ENCODE measurements at regions not wholly inside any gene's neighbourhood (a gene's known extent, or its start where the extent isn't known, plus 50 kb on each side); places are given as distances from the start of the nearest gene placed in this dataset.

DNA sequence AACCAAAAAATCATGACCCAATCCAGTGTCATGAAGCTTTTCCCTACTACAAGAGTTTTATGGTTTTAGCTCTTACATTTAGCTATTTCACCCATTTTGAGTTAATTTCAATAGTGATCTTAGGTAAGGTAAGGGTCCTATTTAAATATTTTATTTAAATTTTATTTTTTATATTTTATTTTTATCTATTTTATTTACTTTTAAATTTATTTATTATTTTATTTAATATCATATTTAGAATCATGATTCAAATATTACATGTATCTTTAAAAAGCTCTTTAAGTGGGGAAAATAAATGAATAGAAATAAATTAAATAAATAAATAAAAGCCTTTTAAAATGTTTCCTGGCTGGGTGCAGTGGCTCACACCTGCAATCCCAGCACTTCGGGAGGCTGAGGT lies 276.0 kb downstream of the SKIDA1 start:
- TF ChIP-seq, protein P1, sequence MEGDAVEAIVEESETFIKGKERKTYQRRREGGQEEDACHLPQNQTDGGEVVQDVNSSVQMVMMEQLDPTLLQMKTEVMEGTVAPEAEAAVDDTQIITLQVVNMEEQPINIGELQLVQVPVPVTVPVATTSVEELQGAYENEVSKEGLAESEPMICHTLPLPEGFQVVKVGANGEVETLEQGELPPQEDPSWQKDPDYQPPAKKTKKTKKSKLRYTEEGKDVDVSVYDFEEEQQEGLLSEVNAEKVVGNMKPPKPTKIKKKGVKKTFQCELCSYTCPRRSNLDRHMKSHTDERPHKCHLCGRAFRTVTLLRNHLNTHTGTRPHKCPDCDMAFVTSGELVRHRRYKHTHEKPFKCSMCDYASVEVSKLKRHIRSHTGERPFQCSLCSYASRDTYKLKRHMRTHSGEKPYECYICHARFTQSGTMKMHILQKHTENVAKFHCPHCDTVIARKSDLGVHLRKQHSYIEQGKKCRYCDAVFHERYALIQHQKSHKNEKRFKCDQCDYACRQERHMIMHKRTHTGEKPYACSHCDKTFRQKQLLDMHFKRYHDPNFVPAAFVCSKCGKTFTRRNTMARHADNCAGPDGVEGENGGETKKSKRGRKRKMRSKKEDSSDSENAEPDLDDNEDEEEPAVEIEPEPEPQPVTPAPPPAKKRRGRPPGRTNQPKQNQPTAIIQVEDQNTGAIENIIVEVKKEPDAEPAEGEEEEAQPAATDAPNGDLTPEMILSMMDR (IDR thresholded peaks at IDR 0.05 in 8 of 11, conservative IDR thresholded peaks at IDR 0.05 in 3 of 11), result no peak
- TF ChIP-seq POLR2AphosphoS5 (IDR thresholded peaks at IDR 0.05) (no peak), POLR2A (IDR thresholded peaks at IDR 0.05) (no peak)
